ENCODE measurements at regions not wholly inside any gene's neighbourhood (a gene's known extent, or its start where the extent isn't known, plus 50 kb on each side); places are given as distances from the start of the nearest gene placed in this dataset.

- FAIRE-seq = no peak
- Histone ChIP-seq H3K23ac (ENCODE audit: insufficient read length) (no peak overlapping the region), H3K4me1 (replicated peaks in 1 of 4; ENCODE audit: control insufficient read depth in 3 of 4, insufficient read depth in 4 of 4, low read length in 3 of 4) (no peaks in the 10 kb centered on the region), H3K9me3 (ENCODE audit: insufficient read depth in 2 of 2, low read depth in 1 of 2, low read length in 1 of 2) (no peaks in the 10 kb centered on the region), H3K27ac (ENCODE audit: low read depth, low read length) (no peak overlapping the region), H3K4me2 (ENCODE audit: insufficient read depth in 1 of 2, low read depth in 2 of 2, low read length in 2 of 2) (no peak overlapping the region), H2BK120ac (replicated peaks; ENCODE audit: low read depth, low read length) (no peak overlapping the region), H3K4ac (replicated peaks; ENCODE audit: insufficient read length, low read depth, low read length) (no peak overlapping the region), H3K79me1 (ENCODE audit: low read depth, low read length) (no peaks in the 10 kb centered on the region), H3K9ac (replicated peaks in 1 of 4; ENCODE audit: extremely low read depth in 1 of 4, low read depth in 3 of 4, low read length in 3 of 4) (no peak overlapping the region), H2BK20ac (ENCODE audit: low read length) (no peak overlapping the region), H4K8ac (ENCODE audit: extremely low read depth, insufficient read depth, low read length) (no peak overlapping the region), H4K20me1 (replicated peaks in 1 of 2; ENCODE audit: control insufficient read depth in 1 of 2, insufficient read depth in 2 of 2, low read length in 2 of 2) (no peaks in the 10 kb centered on the region), H3K18ac (ENCODE audit: extremely low read depth, low read length) (no peak overlapping the region), H3K4me3 (ENCODE audit: extremely low read depth in 1 of 4, insufficient read depth in 2 of 4, low read depth in 3 of 4, low read length in 4 of 4) (no peak overlapping the region), H2BK15ac (ENCODE audit: low read length) (no peak overlapping the region), H3K14ac (ENCODE audit: insufficient read length) (no peak overlapping the region), H3K79me2 (ENCODE audit: control insufficient read depth in 1 of 2, insufficient read depth in 2 of 2, low read length in 2 of 2) (no peaks in the 10 kb centered on the region), H4K5ac (ENCODE audit: insufficient read length, low read depth, low read length) (no peak overlapping the region), H3K56ac (replicated peaks; ENCODE audit: insufficient read length, low read depth, low read length) (no peak overlapping the region), H3K36me3 (ENCODE audit: control insufficient read depth in 2 of 4, insufficient read depth in 4 of 4, low read length in 3 of 4) (no peaks in the 10 kb centered on the region), H2AK5ac (ENCODE audit: low read depth, low read length) (no peak overlapping the region), H2BK5ac (ENCODE audit: low read depth, low read length) (no peak overlapping the region), H2AFZ (ENCODE audit: low read length) (no peak overlapping the region), H3K27me3 (replicated peaks in 1 of 4; ENCODE audit: control insufficient read depth in 3 of 4, extremely low read depth in 1 of 4, insufficient read depth in 3 of 4, low read length in 3 of 4) (no peaks in the 10 kb centered on the region), H4K91ac (replicated peaks; ENCODE audit: insufficient read length, low read length) (no peak overlapping the region), H3K23me2 (ENCODE audit: low read depth, low read length) (no peaks in the 10 kb centered on the region), H2BK12ac (ENCODE audit: low read depth, low read length) (no peak overlapping the region)
- ChIA-PET POLR2A (ENCODE audit: partially characterized antibody) (no interaction called here), CTCF (ENCODE audit: partially characterized antibody) (interaction anchor here (0.6 to 0.8 kb wide), 2 partner anchors 87 to 684 kb away, joined by 4 to 5 read pairs; no protein-coding TSS in a partner anchor)
- no peak for TF ChIP-seq KDM1A (IDR thresholded peaks at IDR 0.05; ENCODE audit: borderline replicate concordance, low read length)
- no peak for TF ChIP-seq SUZ12 (IDR thresholded peaks at IDR 0.05; ENCODE audit: low read length)
- no peak for TF ChIP-seq YY1 (IDR thresholded peaks at IDR 0.05; ENCODE audit: low read depth, low read length)
- TF ChIP-seq GTF2F1 (IDR thresholded peaks at IDR 0.05; ENCODE audit: borderline replicate concordance, low read depth, low read length) = no peak
- TF ChIP-seq TCF12 (IDR thresholded peaks at IDR 0.05; ENCODE audit: low read depth, low read length) = no peak
- no peak for TF ChIP-seq CBX8 (IDR thresholded peaks at IDR 0.05; ENCODE audit: borderline replicate concordance, low read depth, low read length)
- no peak for TF ChIP-seq SP1 (IDR thresholded peaks at IDR 0.05; ENCODE audit: low read depth, low read length)
- TF ChIP-seq, protein P1, sequence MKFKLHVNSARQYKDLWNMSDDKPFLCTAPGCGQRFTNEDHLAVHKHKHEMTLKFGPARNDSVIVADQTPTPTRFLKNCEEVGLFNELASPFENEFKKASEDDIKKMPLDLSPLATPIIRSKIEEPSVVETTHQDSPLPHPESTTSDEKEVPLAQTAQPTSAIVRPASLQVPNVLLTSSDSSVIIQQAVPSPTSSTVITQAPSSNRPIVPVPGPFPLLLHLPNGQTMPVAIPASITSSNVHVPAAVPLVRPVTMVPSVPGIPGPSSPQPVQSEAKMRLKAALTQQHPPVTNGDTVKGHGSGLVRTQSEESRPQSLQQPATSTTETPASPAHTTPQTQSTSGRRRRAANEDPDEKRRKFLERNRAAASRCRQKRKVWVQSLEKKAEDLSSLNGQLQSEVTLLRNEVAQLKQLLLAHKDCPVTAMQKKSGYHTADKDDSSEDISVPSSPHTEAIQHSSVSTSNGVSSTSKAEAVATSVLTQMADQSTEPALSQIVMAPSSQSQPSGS (IDR thresholded peaks at IDR 0.05; ENCODE audit: low read length) = no peak
- WGBS, 2 experiments (ENCODE audit: extremely low coverage in 1 of 2, insufficient coverage in 1 of 2, insufficient read length in 1 of 2, insufficient replicate concordance in 2 of 2, low coverage in 1 of 2, low lambda C conversion rate in 2 of 2, missing lambda C conversion rate in 1 of 2) = 96% methylated on average over 2 of the region's 2 CpGs; no CpG with 5 or more reads in 1 of the 2 experiments
- DNase-seq (ENCODE audit: low read depth in 1 of 2, low spot score in 2 of 2) = no peak
Measured at GRCh38 chr6:147625946-147626345, 117.5 kb downstream of the SAMD5 start.

Data from H1 (cell line).